Astrocyte (in vitro differentiated cells and primary cell): ENCODE measurements at regions not wholly inside any gene's neighbourhood (a gene's known extent, or its start where the extent isn't known, plus 50 kb on each side); places are given as distances from the start of the nearest gene placed in this dataset.

Experiments
- DNase-seq: peaks from one replicate; pipeline ENCODE4 v3.0.0-alpha.2; 2010; ENCODE audit warnings: low read depth
- FAIRE-seq: peaks from 2 replicates; lab custom pipeline; 2011; peaks lifted over from hg19 to GRCh38; lab: Jason Lieb, UNC
- H2AFZ ChIP-seq: 2 replicates; pipeline ENCODE4 v1.6.0; 2012; ENCODE audit warnings: low read depth, low read length, inconsistent platforms
- H3K27ac ChIP-seq: 2 replicates; pipeline ENCODE4 v1.5.1; 2011; ENCODE audit warnings: low read depth, low read length, inconsistent platforms
- H3K27me3 ChIP-seq: 2 replicates; pipeline ENCODE4 v1.6.0; 2011; ENCODE audit warnings: low read length, inconsistent platforms; ENCODE audit not compliant: insufficient read depth
- H3K36me3 ChIP-seq: 2 replicates; pipeline ENCODE4 v1.5.1; 2011; ENCODE audit warnings: low read length, inconsistent platforms; ENCODE audit not compliant: insufficient read depth
- H3K4me1 ChIP-seq: 2 replicates; pipeline ENCODE4 v1.5.1; 2011; ENCODE audit warnings: low read length, inconsistent platforms; ENCODE audit not compliant: insufficient read depth
- H3K4me2 ChIP-seq: 2 replicates; pipeline ENCODE4 v1.6.0; 2012; ENCODE audit warnings: low read length, inconsistent platforms
- H3K4me3 ChIP-seq: 2 replicates; pipeline ENCODE4 v1.5.1; 2011; ENCODE audit warnings: low read depth, mild to moderate bottlenecking, low read length, inconsistent platforms; ENCODE audit not compliant: insufficient read depth
- H3K79me2 ChIP-seq: 2 replicates; pipeline ENCODE4 v1.6.0; 2012; ENCODE audit warnings: mild to moderate bottlenecking, low read length, inconsistent platforms; ENCODE audit not compliant: insufficient read depth
- H3K9ac ChIP-seq: 2 replicates; pipeline ENCODE4 v1.6.0; 2012; ENCODE audit warnings: mild to moderate bottlenecking, low read length, inconsistent platforms
- H3K9me3 ChIP-seq: 2 replicates; pipeline ENCODE4 v1.5.1; 2012; ENCODE audit warnings: low read depth, mild to moderate bottlenecking, low read length, inconsistent platforms; ENCODE audit not compliant: insufficient read depth
- H4K20me1 ChIP-seq: 2 replicates; pipeline ENCODE4 v1.6.0; 2012; ENCODE audit warnings: low read length, inconsistent platforms; ENCODE audit not compliant: insufficient read depth
- H3K27ac Mint-ChIP-seq: one replicate; pipeline ENCODE4 v1.8.0; 2021; ENCODE audit warnings: mild to moderate bottlenecking, mixed read lengths; ENCODE audit not compliant: unreplicated experiment
- H3K27me3 Mint-ChIP-seq: one replicate; pipeline ENCODE4 v1.8.0; 2021; ENCODE audit warnings: low read depth, mixed read lengths; ENCODE audit not compliant: unreplicated experiment
- H3K36me3 Mint-ChIP-seq: one replicate; pipeline ENCODE4 v1.8.0; 2021; ENCODE audit warnings: low read depth, mixed read lengths; ENCODE audit not compliant: unreplicated experiment
- H3K4me1 Mint-ChIP-seq: one replicate; pipeline ENCODE4 v1.8.0; 2021; ENCODE audit warnings: low read depth, mixed read lengths; ENCODE audit not compliant: unreplicated experiment
- H3K4me3 Mint-ChIP-seq: one replicate; pipeline ENCODE4 v1.8.0; 2021; ENCODE audit warnings: mild to moderate bottlenecking, moderate library complexity, mixed read lengths; ENCODE audit not compliant: unreplicated experiment
- H3K9me3 Mint-ChIP-seq: one replicate; pipeline ENCODE4 v1.8.0; 2021; ENCODE audit warnings: mild to moderate bottlenecking, mixed read lengths; ENCODE audit not compliant: unreplicated experiment
- EZH2 ChIP-seq: IDR thresholded peaks from 2 replicates; pipeline ENCODE4 v1.6.1; 2012; ENCODE audit warnings: mild to moderate bottlenecking, low read length, inconsistent platforms; ENCODE audit not compliant: insufficient read depth
- TF ChIP-seq, protein P1 (sequence below): IDR thresholded peaks from 2 replicates; pipeline ENCODE4 v1.5.1; 2011; ENCODE audit warnings: low read depth, mild to moderate bottlenecking, inconsistent platforms, low read length, moderate library complexity; ENCODE audit not compliant: insufficient read depth

DNA sequence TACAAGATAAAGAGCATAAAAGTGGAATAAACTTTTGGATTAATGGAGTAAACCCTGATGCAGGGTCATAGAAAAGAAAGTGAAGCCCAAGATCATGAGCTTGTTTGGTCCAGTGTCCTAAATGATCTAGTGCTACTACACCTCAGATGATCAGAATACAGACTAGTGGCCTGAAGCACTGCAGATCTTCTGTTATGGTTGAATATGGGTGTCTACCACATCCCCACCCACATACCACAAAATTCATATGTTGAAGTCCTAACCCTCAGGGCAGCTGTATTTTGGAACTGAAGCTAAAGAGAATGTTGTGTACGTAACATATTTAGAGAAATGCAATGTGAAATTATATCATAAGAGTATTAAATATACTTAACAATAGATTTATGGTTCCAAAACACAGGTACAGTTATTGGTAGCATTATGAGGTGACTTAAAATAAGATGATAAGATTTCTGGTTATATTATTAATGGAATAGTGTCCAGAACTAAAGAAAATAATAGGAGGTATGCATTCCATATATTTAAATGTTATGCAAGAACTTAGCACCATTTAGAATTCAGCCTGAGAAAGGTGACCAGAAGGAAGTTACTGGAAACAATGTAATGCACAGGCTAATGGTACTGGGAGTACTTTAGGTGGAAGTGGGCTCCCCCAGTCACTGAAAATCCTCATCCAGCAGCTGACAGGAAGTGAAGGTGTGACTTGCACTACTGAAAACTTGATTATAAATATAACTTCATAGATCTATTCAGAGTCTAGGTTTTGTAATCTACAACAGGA is 1155.1 kb downstream of the TAF11L14 start:
- no peaks in the 10 kb centered on the region for H3K27me3 ChIP-seq
- no peaks in the 10 kb centered on the region for H3K36me3 ChIP-seq
- H3K4me1 ChIP-seq: no peaks in the 10 kb centered on the region
- H2AFZ ChIP-seq: no peak overlapping the region
- H3K9ac ChIP-seq: no peak overlapping the region
- peaks cover 3% of the 10 kb centered on the region for H3K9me3 ChIP-seq
- Mint-ChIP-seq H3K4me1 (no peaks in the 10 kb centered on the region), H3K36me3 (no peaks in the 10 kb centered on the region), H3K27ac (no peak overlapping the region), H3K27me3 (no peaks in the 10 kb centered on the region), H3K9me3 (peaks cover 3% of the 10 kb centered on the region), H3K4me3 (no peak overlapping the region)
- H3K4me2 ChIP-seq: no peak overlapping the region
- H3K79me2 ChIP-seq: no peaks in the 10 kb centered on the region
- DNase-seq: no peak
- no peak for TF ChIP-seq EZH2
- TF ChIP-seq, protein P1, sequence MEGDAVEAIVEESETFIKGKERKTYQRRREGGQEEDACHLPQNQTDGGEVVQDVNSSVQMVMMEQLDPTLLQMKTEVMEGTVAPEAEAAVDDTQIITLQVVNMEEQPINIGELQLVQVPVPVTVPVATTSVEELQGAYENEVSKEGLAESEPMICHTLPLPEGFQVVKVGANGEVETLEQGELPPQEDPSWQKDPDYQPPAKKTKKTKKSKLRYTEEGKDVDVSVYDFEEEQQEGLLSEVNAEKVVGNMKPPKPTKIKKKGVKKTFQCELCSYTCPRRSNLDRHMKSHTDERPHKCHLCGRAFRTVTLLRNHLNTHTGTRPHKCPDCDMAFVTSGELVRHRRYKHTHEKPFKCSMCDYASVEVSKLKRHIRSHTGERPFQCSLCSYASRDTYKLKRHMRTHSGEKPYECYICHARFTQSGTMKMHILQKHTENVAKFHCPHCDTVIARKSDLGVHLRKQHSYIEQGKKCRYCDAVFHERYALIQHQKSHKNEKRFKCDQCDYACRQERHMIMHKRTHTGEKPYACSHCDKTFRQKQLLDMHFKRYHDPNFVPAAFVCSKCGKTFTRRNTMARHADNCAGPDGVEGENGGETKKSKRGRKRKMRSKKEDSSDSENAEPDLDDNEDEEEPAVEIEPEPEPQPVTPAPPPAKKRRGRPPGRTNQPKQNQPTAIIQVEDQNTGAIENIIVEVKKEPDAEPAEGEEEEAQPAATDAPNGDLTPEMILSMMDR: no peak
- no peak for FAIRE-seq
- H3K27ac ChIP-seq: no peak overlapping the region
- H4K20me1 ChIP-seq: no peaks in the 10 kb centered on the region
- H3K4me3 ChIP-seq: no peak overlapping the region

DNA sequence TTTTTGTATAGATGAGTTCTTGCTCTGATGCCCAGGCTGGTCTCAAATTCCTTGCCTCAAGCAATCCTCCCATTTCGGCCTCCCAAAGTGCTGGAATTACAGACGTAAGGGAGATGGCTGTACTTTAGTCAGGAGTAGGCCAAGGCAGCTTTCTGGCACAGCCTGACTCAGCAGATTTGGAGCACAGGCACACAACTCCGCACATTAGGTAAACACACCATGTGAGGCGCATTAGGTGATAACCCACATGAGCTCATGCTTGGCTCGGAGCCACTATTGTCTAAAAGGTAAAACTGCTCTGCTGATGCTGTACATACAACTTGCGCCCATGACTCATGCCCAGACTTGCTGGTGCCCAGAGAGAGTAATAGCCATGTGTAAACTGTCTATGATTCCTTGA is 1157.9 kb downstream of the TAF11L14 start:
- FAIRE-seq: no peak
- Mint-ChIP-seq H3K27me3 (no peaks in the 10 kb centered on the region), H3K4me1 (peaks cover 4% of the 10 kb centered on the region), H3K9me3 (peaks cover 3% of the 10 kb centered on the region), H3K4me3 (no peak overlapping the region), H3K27ac (no peak overlapping the region), H3K36me3 (no peaks in the 10 kb centered on the region)
- no peaks in the 10 kb centered on the region for H4K20me1 ChIP-seq
- no peak overlapping the region for H2AFZ ChIP-seq
- DNase-seq: peak; percentile 14
- no peaks in the 10 kb centered on the region for H3K4me1 ChIP-seq
- H3K4me2 ChIP-seq: no peak overlapping the region
- H3K36me3 ChIP-seq: no peaks in the 10 kb centered on the region
- H3K79me2 ChIP-seq: no peaks in the 10 kb centered on the region
- no peak for TF ChIP-seq EZH2
- TF ChIP-seq, protein P1: no peak
- no peak overlapping the region for H3K9ac ChIP-seq
- no peak overlapping the region for H3K4me3 ChIP-seq
- peaks cover 3% of the 10 kb centered on the region for H3K9me3 ChIP-seq
- no peak overlapping the region for H3K27ac ChIP-seq
- no peaks in the 10 kb centered on the region for H3K27me3 ChIP-seq

DNA sequence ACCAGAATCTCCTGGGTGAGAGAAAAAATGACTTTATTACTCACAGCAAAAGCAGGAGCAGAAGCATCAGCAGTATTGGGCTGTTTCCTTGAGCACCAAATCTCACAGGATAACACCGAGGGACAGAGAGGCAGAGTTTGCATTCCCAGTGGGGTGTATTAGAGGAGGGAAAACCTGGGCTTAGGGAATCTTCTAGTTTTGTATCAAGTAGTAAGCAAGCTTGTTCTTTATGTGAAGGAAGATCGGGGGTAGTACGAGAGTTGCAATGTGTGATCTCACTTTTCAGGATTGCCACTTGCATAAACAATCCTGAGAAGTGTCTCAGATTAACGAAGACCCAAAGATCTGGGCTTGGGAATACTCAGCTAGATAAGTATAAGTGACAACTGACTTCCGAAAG is 1163.0 kb downstream of the TAF11L14 start:
- Histone ChIP-seq H3K4me1 (no peaks in the 10 kb centered on the region), H4K20me1 (no peaks in the 10 kb centered on the region), H3K36me3 (no peaks in the 10 kb centered on the region), H3K4me2 (no peak overlapping the region), H3K9me3 (peaks cover 3% of the 10 kb centered on the region), H3K4me3 (no peak overlapping the region), H3K79me2 (no peaks in the 10 kb centered on the region), H3K27ac (no peak overlapping the region), H2AFZ (no peak overlapping the region), H3K9ac (no peak overlapping the region), H3K27me3 (no peaks in the 10 kb centered on the region)
- Mint-ChIP-seq H3K4me3 (no peak overlapping the region), H3K27ac (peak overlapping the region; percentile 38), H3K36me3 (no peaks in the 10 kb centered on the region), H3K4me1 (peaks cover 6% of the 10 kb centered on the region), H3K9me3 (peaks cover 3% of the 10 kb centered on the region), H3K27me3 (no peaks in the 10 kb centered on the region)
- FAIRE-seq: no peak
- TF ChIP-seq, protein P1: no peak
- no peak for TF ChIP-seq EZH2
- no peak for DNase-seq
